NCI-H2107 treated with DMSO at 0.1 percent for 48 hours (cell line): ENCODE measurements at regions not wholly inside any gene's neighbourhood (a gene's known extent, or its start where the extent isn't known, plus 50 kb on each side); places are given as distances from the start of the nearest gene placed in this dataset.

Experiments used
- DNase-seq: peaks from one replicate; lab custom pipeline; 2025; ENCODE audit not compliant: unreplicated experiment; lab: John Stamatoyannopoulos, UW

DNA sequence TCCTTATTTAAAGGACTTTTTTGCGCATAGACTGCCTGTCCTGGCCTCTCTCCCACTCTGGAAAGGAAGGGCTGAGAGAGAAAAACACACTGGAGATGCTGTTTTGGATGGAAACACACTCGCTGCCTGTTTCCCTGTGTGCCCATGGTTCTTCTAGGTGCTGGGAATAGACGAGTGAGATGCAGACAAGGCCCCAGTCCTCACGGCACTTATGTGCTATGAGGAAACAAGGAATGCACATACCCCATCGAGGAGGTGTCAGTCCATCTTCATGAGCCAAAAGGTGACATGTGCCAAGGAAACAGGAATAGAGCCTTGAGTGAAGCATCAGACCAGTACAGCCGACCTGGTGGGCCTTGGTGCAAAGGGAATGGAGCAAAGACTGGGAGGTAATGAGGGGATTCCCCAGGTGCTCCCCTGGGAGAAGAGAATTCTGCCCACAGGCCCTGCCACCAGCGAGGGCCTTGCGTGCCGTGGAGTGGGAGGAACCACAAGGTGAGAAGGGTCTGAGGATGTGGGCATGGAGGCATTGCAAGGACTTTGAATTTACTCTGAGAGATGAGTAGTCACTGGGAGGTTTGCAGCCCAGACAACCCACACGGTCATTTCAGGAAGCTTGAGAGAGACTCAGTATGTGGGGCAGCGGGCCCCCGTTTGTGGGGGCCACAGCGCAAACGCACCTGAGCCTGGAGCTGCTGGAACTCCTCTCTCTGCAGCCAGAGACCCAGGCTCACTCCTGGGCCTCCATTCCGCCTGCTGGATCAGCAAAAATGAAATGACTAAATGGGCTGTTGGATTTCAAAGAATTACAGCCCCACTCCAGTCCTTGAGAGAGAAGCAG lies 197.5 kb upstream of the COPS8 start:
- no peak for DNase-seq

GRCh38 chr2:236888794-236889780 lies 196.6 kb upstream of the COPS8 start:
- no peak for DNase-seq

DNA sequence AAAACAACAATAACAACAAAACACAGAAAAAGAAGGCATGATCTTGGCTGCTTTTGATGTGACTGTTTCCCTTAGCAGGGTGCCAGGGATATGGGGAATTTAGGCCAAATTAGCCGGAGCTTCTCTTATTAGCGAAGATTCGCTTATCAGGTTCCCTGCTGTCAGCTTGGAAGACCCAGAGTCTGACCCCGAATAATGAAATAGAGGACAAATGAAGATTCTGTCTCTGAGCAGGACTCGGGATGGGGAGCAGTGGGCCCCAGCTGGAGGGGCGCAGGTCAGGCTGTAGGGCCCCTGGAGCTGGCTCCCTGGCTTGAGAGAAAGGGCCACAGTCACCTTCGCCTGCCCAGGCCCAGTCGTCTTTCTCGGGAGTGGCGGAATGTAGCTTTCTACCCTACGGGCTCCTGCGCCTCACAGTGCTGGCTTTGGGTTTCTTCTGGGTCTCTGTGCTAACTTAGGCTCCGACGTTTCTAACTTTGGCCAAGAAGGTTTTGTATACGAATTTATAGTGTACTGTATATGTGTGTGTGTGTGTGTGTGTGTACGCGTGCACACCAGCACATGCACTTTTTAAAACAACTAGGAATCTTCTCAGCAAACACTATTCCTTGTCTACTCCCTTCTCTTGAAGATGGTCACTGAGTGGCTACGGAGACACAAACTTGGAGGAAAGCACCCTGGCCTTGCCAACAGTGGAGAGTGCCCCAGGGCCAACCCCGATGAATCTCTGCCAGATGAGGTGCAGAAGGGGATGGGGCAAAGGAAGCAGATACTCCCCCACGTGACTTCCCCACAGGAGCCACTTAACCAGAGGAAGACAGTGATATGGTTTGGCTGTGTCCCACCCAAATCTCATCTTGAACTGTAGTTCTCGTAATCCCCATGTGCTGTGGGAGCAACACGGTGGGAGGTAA lies 195.6 kb upstream of the COPS8 start:
- DNase-seq, result no peak

- no peak for DNase-seq
Measured at GRCh38 chr2:236892721-236893120, 193.0 kb upstream of the COPS8 start.

- no peak for DNase-seq
Measured at GRCh38 chr2:236894791-236895190, 190.9 kb upstream of the COPS8 start.

DNA sequence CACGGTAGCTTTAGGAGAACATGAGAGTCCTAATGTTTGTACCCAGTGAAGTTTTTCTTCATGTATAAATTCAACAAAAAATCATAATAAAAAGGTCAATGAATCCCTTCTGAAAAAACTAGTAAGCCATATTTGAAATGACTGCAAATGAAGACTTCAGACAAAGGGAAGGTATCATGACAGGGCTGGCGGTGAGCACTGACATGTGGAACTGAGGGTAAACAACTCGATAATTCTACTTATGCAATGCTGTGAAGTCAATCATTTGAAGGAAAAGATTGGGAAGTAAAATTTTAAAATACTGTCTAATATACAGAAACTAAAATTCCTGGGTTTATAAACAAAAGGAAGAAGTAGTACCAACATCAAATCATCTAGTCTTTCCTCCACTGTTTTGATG lies 190.2 kb upstream of the COPS8 start:
- no peak for DNase-seq

- no peak for DNase-seq
Measured at GRCh38 chr2:236896688-236897087, 189.0 kb upstream of the COPS8 start.

GRCh38 chr2:236899146-236899545 lies 186.5 kb upstream of the COPS8 start:
- DNase-seq, result no peak

- DNase-seq, result no peak
Measured at GRCh38 chr2:236899950-236900640, 185.6 kb upstream of the COPS8 start.

GRCh38 chr2:236901956-236902355 lies 183.7 kb upstream of the COPS8 start:
- DNase-seq, result no peak

GRCh38 chr2:236903978-236904377 lies 181.7 kb upstream of the COPS8 start:
- no peak for DNase-seq

DNA sequence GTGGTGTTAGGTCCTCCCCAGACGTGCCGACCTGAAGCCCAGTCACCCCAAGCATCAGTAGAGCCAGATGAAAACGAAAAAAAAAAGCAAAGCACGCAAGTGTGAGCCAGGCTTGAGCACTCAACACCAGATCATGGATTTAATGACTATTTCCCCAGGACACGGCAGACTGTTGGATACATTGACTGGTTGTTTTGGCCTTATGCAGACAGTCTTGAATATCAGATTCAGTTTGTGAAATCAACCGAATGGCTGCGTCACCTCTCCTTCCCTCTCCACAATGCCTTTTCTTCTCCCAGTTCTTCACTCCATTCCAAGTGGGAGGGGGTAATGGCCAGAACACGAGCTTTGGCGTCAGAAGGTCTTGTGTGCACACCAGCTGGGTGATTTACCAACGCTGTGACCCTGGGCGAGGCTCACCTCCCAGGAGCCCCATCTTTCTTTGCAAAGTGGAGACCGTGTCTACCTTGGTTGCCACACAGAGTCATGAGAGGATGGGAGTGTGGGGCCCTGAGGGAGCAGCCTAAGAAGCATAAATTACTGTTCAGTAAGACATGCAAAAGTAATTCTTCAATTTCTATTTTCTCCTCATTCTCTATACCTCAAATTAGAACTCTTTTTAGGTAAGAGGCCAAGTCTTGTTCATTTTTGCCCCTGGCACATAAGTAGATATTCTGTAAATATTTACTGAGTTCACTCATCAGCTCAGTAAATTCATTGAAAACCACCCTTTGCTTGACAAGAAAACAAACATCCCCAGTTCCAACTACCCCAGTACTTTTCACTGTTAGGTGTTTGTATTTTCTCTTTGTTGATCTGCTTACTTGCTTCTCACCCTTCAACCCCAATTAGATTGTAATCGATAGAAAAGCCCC lies 181.1 kb upstream of the COPS8 start:
- no peak for DNase-seq

GRCh38 chr2:236905976-236906375 lies 179.7 kb upstream of the COPS8 start:
- DNase-seq, result no peak

GRCh38 chr2:236908439-236909192 lies 177.1 kb upstream of the COPS8 start:
- DNase-seq, result no peak

DNA sequence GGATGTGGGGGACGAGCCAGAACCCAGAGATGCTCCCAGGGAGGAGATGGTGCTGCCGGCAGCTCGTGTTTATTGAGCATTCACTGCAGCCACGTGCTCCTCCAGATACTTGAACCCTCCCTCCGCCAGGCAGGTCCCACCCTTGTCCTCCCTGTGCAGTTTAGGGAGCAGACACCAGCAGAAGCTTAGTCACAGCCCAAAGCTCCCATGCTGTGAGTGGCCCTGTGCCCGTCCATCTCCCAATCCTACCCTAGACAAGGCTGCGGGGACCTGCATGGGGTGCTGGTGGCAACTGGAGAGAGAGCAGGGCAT lies 176.5 kb upstream of the COPS8 start:
- DNase-seq, result no peak

DNA sequence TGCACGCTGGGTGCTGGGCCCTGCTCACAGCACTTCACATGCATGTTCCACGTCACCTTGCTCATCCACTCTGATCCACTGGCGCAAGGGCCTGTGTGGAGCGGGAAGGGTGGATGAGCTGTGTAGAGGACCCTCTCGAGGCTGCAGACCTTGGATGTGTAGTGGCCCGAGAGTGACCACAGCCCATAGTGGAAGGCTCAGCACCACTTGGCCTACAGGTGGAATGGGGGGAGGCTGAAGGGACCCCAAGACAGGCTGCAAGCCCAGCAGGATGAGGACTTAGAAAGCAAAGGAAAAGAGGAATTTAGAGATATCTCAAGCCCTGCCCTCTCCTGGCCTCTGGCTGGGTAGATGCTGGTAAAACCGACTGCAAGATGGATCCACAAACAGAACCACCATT lies 175.9 kb upstream of the COPS8 start:
- DNase-seq, result no peak

DNA sequence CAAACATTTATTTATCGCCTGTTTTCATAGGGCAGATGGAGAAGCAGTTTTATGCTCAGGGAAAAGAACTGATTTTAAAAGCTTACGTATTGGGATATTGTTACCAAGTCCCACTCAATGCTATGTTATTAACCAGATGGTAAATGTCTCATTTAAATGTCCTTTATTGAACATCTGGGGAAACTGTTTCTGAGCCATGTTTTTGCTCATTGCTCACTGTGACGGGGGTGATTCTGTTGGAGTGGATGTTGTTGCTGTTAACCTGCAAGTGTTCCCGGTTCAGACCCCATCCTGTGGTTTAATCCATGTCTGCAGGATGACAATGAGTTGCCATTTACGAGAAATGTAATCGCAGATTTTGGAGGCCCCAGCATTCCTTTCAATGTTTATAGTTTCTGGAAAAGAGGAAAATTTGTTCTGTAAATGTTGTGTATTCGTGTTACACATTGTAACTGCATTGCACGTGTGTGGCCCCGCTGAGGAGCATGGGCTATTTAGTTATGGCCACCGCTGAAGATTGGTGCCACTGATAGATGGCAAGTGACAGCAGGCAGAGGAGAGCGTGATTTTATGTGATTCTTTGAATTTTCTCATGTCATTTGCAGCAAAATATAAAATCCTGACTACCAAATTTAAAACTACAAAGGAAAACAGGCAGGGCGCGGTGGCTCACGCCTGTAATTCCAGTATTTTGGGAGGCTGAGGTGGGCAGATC lies 174.8 kb upstream of the COPS8 start:
- DNase-seq, result no peak
